ENCODE measurements at regions not wholly inside any gene's neighbourhood (a gene's known extent, or its start where the extent isn't known, plus 50 kb on each side); places are given as distances from the start of the nearest gene placed in this dataset.

GRCh38 chr3:192079098-192079497, 618.1 kb downstream of the PYDC2 start:
- Histone ChIP-seq H2AFZ (ENCODE audit: insufficient read depth, low read depth, low read length, poor library complexity, severe bottlenecking) (no peak overlapping the region), H3K4me1 (ENCODE audit: control insufficient read depth in 1 of 2, insufficient read depth in 2 of 2, low read length in 2 of 2) (no peaks in the 10 kb centered on the region), H3K9me3 (replicated peaks in 1 of 2; ENCODE audit: control insufficient read depth in 1 of 2, insufficient read depth in 1 of 2, low read length in 2 of 2) (peaks cover 0 to 2% of the 10 kb centered on the region in 2 donors), H3K9ac (ENCODE audit: insufficient read depth, low read length, poor library complexity, severe bottlenecking) (no peak overlapping the region), H3K27me3 (ENCODE audit: control insufficient read depth in 2 of 2, insufficient read depth in 2 of 2, low read length in 2 of 2) (no peaks in the 10 kb centered on the region), H3K4me3 (replicated peaks in 1 of 3; ENCODE audit: low read depth in 2 of 3, low read length in 3 of 3) (no peak overlapping the region), H4K20me1 (ENCODE audit: insufficient read depth, low read length) (no peaks in the 10 kb centered on the region), H3K79me2 (ENCODE audit: insufficient read depth, low read length) (no peaks in the 10 kb centered on the region), H3K4me2 (replicated peaks; ENCODE audit: extremely low read depth, low read length, poor library complexity, severe bottlenecking) (no peak overlapping the region), H3K36me3 (replicated peaks in 1 of 2; ENCODE audit: control insufficient read depth in 1 of 2, insufficient read depth in 2 of 2, low read length in 2 of 2) (no peaks in the 10 kb centered on the region), H3K27ac (ENCODE audit: low read depth in 1 of 2, low read length in 2 of 2) (no peak overlapping the region)
- Mint-ChIP-seq H3K36me3 (no peaks in the 10 kb centered on the region), H3K27ac (no peak overlapping the region), H3K4me1 (no peaks in the 10 kb centered on the region), H3K4me3 (no peak overlapping the region), H3K9me3 (peaks cover 0 to 14% (median 8%) of the 10 kb centered on the region in 7 donors), H3K27me3 (ENCODE audit: low read depth in 3 of 3) (peaks cover 0 to 2% (median 0%) of the 10 kb centered on the region in 3 donors)
- intact Hi-C loops (cut with micrococcal nuclease), result no loop called here
- no peak for DNase-seq
- WGBS (ENCODE audit: insufficient coverage), result 80% methylated on average over 1 of the region's 1 CpG
- TF ChIP-seq, protein P1, sequence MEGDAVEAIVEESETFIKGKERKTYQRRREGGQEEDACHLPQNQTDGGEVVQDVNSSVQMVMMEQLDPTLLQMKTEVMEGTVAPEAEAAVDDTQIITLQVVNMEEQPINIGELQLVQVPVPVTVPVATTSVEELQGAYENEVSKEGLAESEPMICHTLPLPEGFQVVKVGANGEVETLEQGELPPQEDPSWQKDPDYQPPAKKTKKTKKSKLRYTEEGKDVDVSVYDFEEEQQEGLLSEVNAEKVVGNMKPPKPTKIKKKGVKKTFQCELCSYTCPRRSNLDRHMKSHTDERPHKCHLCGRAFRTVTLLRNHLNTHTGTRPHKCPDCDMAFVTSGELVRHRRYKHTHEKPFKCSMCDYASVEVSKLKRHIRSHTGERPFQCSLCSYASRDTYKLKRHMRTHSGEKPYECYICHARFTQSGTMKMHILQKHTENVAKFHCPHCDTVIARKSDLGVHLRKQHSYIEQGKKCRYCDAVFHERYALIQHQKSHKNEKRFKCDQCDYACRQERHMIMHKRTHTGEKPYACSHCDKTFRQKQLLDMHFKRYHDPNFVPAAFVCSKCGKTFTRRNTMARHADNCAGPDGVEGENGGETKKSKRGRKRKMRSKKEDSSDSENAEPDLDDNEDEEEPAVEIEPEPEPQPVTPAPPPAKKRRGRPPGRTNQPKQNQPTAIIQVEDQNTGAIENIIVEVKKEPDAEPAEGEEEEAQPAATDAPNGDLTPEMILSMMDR (IDR thresholded peaks at IDR 0.05), result no peak

- Mint-ChIP-seq H3K27ac (no peak overlapping the region), H3K4me3 (no peak overlapping the region), H3K9me3 (peaks cover 0 to 6% (median 5%) of the 10 kb centered on the region in 7 donors), H3K4me1 (no peaks in the 10 kb centered on the region), H3K27me3 (ENCODE audit: low read depth in 3 of 3) (peaks cover 0 to 3% (median 0%) of the 10 kb centered on the region in 3 donors), H3K36me3 (no peaks in the 10 kb centered on the region)
- Histone ChIP-seq H3K4me1 (ENCODE audit: control insufficient read depth in 1 of 2, insufficient read depth in 2 of 2, low read length in 2 of 2) (no peaks in the 10 kb centered on the region), H2AFZ (ENCODE audit: insufficient read depth, low read depth, low read length, poor library complexity, severe bottlenecking) (no peak overlapping the region), H3K9me3 (replicated peaks in 1 of 2; ENCODE audit: control insufficient read depth in 1 of 2, insufficient read depth in 1 of 2, low read length in 2 of 2) (peaks cover 0 to 2% of the 10 kb centered on the region in 2 donors), H3K4me2 (replicated peaks; ENCODE audit: extremely low read depth, low read length, poor library complexity, severe bottlenecking) (no peak overlapping the region), H3K27me3 (ENCODE audit: control insufficient read depth in 2 of 2, insufficient read depth in 2 of 2, low read length in 2 of 2) (no peaks in the 10 kb centered on the region), H4K20me1 (ENCODE audit: insufficient read depth, low read length) (no peaks in the 10 kb centered on the region), H3K27ac (ENCODE audit: low read depth in 1 of 2, low read length in 2 of 2) (no peak overlapping the region), H3K79me2 (ENCODE audit: insufficient read depth, low read length) (no peaks in the 10 kb centered on the region), H3K9ac (ENCODE audit: insufficient read depth, low read length, poor library complexity, severe bottlenecking) (no peak overlapping the region), H3K4me3 (replicated peaks in 1 of 3; ENCODE audit: low read depth in 2 of 3, low read length in 3 of 3) (no peak overlapping the region), H3K36me3 (replicated peaks in 1 of 2; ENCODE audit: control insufficient read depth in 1 of 2, insufficient read depth in 2 of 2, low read length in 2 of 2) (no peaks in the 10 kb centered on the region)
- no CpG with 5 or more reads among the region's 1 CpG for WGBS (ENCODE audit: insufficient coverage)
- intact Hi-C loops (cut with micrococcal nuclease), result no loop called here
- no peak for DNase-seq
- TF ChIP-seq, protein P1 (IDR thresholded peaks at IDR 0.05), result no peak
These were observed 619.4 kb downstream of the PYDC2 start for GRCh38 chr3:192080336-192080735.

Measured in CD14-positive monocyte (primary cell).